Bone marrow (tissue), 2 donors: ENCODE measurements at regions not wholly inside any gene's neighbourhood (a gene's known extent, or its start where the extent isn't known, plus 50 kb on each side); places are given as distances from the start of the nearest gene placed in this dataset.
"Not testable (repeated sequence)": the region's sequence is repeated elsewhere in the genome, so short reads cannot be mapped to it uniquely, and the experiment has no call there.

ENCODE experiments used
- DNase-seq, 2 donors: peaks; one replicate each; lab custom pipeline; 2025; lab: John Stamatoyannopoulos, UW

DNA sequence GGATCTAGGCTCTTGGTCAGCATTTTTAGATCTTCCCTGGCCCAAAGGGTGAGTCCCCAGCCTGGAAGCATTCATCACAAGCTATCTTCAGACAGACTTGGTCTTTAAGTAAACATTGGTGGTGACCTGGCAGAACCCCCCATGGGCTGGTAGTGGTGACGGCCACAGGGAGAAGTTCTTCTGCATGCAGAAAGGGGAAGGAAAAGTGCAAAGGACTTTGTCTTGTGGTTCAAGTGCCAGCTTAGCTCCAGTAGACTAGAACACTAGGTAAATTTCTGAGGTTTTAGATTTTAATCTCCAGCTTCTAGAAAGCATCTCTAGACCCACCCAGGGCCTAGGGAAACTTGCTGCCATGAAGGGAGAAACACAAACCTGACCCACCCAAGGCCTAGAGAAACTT lies 584.0 kb downstream of the CHSY3 start:
- peak in 1 of 2 donors; percentile 45 for DNase-seq

GRCh38 chr5:130479045-130479804 lies 575.0 kb downstream of the CHSY3 start:
- no peak for DNase-seq

DNA sequence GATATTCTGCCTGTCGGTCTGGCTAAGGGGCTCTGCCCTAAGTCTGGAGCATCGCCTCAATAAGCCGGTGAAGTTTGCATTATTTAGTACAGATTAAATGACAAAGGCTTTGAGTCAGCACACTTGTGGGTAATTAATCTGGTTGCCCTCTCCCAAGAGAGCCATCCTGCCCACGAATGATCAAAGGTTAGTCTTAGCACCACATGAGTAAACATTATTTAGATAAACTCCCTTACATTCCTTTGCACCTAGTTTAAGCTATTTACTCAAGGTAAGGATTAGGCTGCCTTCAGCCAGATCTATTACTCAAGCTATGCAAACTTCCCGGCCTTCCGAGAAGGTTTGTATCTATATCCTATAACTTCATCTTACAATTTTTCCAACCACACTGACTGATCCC lies 572.1 kb downstream of the CHSY3 start:
- DNase-seq = no peak

GRCh38 chr5:130462516-130462915 lies 558.3 kb downstream of the CHSY3 start:
- no peak for DNase-seq

- no peak for DNase-seq
Observed at GRCh38 chr5:130455175-130455574, 550.9 kb downstream of the CHSY3 start.

GRCh38 chr5:130452744-130453143 lies 548.5 kb downstream of the CHSY3 start:
- DNase-seq = no peak

GRCh38 chr5:130436430-130436829 lies 532.2 kb downstream of the CHSY3 start:
- DNase-seq = no peak

DNA sequence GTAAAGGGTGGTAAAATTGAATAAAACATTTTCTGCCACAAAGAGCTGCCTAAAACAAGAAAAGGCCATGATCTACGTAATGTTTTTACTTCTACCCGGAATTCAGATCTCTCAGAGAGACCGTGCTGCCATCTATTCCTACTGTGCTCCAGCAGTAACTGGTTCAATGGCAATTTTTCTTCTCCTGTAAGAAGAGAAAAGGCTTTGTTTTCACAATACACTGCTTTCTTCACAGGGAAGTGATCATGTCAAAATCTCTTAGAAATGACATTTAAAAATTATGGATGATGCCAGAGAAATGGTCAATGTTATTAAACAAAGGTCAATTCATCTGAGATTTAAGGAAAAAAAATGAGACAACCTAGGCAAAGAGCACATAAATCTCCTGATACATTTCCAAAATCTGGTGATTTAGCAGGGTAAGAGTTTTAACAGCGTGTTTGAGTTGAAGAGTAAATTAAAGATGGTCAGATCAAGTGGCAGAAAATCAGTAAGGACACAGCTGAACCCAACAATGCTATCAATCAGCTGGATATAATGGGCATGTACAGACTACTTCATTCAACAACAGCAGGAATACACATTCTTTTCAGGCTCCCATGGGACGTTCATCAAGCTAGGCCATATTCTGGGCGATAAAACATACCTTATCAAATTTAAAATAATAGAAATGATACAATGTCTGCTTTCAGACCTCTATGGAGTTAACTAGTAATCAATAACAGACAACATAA lies 523.1 kb downstream of the CHSY3 start:
- DNase-seq = no peak

DNA sequence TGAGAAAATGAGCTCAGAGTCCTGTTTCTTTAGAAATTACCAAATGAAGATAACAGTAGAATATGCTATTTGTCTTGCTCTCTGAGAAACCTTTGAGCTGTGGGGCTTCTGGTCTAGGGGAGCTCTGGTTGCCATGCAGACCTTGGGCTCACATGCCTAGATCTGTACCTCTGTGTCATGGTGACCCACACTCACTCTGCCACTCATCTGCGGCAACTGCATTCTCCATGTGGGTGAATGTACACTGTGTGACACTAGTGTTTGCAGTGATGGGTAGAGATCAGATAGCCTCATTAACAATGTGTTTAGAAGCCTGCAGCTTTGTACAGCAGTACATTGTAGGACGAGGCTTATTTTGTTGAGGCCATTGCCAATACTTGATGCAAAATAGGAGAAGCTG lies 521.2 kb downstream of the CHSY3 start:
- no peak for DNase-seq

DNA sequence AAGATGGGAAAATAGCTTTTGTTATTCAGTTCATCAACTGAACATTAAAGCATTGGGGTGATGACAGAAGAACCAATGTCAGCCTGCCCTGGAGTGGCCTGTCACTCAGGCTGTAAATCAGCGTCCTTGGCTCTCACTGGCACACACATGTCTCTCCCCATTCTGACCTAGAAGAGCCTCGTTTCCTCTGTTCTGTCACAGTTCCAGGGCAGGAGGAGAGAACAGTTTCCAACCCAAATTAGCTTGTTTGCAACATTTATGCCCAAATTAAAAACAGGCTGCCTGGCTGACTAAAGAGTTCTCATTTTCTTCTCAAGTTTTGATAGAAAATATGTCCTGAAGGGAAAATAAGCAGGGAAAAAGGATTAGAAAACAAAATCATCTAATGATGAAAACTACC lies 520.1 kb downstream of the CHSY3 start:
- DNase-seq = no peak

DNA sequence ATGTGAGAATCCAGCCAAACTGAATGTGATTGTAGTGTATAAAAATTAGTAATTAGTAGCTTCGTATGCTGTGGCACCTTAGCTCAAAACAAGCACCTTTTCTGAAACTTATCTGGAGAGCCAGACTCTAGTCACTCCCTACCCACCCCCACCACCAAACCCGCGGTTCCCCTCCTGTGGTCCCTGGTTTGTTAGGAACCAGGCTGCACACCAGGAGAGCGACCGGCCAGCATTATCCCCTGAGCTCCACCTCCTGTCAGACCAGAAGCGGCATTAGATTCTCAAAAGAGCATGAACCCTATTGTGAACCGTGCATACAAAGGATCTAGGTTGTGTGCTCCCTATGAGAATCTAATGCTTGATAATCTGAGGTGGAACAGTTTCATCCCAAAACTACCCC lies 498.6 kb downstream of the CHSY3 start:
- no peak for DNase-seq

GRCh38 chr5:130400091-130400490 lies 495.8 kb downstream of the CHSY3 start:
- no peak for DNase-seq

GRCh38 chr5:130398825-130399224 lies 494.6 kb downstream of the CHSY3 start:
- no peak for DNase-seq

DNA sequence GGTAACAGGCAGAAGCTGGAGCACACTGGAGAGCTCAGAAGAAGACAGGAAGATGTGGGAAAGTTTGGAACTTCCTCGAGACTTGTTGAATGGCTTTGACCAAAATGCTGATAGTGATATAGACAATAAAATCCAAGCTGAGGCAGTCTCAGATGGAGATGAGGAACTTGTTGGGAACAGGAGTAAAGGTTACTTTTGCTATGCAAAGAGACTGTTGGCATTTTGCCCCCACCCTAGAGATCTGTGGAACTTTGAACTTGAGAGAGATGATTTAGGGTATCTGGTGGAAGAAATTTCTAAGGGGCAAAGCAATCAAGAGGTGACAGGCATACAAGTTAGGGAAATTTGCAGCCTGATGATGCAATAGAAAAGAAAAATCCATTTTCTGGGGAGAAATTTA lies 493.5 kb downstream of the CHSY3 start:
- not testable (repeated sequence) for DNase-seq

- no peak for DNase-seq
Observed at GRCh38 chr5:130397132-130397531, 492.9 kb downstream of the CHSY3 start.

- not testable (repeated sequence) for DNase-seq
Observed at GRCh38 chr5:130391727-130392264, 487.5 kb downstream of the CHSY3 start.

GRCh38 chr5:130386155-130386554 lies 481.9 kb downstream of the CHSY3 start:
- no peak for DNase-seq

DNA sequence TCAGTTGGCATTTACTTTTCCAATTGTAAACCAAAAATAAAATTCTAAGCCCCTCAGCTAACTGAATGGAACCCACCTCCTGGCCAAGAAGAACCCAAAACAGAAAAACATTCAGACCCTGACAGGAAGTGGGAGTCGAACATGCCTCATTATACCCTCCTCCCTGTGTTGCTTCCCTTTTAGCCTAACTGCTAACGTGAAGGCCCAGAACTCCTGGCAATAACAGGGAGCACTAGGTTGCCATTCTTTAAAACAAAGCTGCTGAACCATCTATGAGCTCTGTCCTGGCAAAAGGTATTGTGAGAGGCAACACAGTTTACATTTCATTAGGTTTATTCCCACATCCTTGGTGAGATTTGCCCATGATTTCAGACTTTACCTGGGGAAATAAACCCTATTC lies 481.4 kb downstream of the CHSY3 start:
- no peak for DNase-seq

- DNase-seq = no peak
Observed at GRCh38 chr5:130365956-130366355, 461.7 kb downstream of the CHSY3 start.

GRCh38 chr5:130350131-130350530 lies 445.9 kb downstream of the CHSY3 start:
- no peak for DNase-seq

GRCh38 chr5:130337179-130337888 lies 433.1 kb downstream of the CHSY3 start:
- DNase-seq = no peak

- no peak for DNase-seq
Observed at GRCh38 chr5:130335117-130335516, 430.9 kb downstream of the CHSY3 start.

DNA sequence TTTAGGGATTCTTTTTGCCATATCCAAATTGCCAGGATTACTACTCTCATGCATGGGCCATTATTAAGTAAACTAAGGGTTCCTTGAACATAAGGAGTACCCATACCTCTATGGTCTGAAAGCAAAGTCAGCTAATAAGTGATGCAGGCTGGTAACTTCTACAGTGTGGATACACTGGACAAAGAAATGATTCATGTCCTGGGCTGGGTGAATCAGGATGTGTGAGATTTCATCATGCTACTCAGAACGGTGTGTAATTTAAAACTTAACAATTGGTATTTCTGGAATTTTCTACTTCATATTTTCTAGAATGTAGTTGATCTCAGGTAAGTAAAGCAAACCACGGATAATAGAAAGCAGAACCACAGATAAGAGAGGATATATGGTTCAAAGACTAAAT lies 428.8 kb downstream of the CHSY3 start:
- no peak for DNase-seq
